OCI-LY1 (cell line): ENCODE measurements at regions not wholly inside any gene's neighbourhood (a gene's known extent, or its start where the extent isn't known, plus 50 kb on each side); places are given as distances from the start of the nearest gene placed in this dataset.

Experiments
- H2AFZ ChIP-seq: fragments of 200-600 bp; sonication (generic), shearing (Covaris generic); 2 replicates; pipeline ENCODE4 v1.6.0; 2014; ENCODE audit warnings: antibody characterized with exemption, mild to moderate bottlenecking, low read length
- H3F3A ChIP-seq: fragments of 200-600 bp; sonication (generic), shearing (Covaris generic); 2 replicates; pipeline ENCODE4 v1.6.0; 2014; ENCODE audit warnings: mild to moderate bottlenecking, antibody characterized with exemption, low read length, moderate library complexity; ENCODE audit not compliant: insufficient read depth
- H3K27ac ChIP-seq: fragments of 200-600 bp; sonication (generic); 2 replicates; pipeline ENCODE4 v1.5.1; 2014; ENCODE audit warnings: low read length, mixed run types, mild to moderate bottlenecking, low read depth; ENCODE audit not compliant: poor library complexity, severe bottlenecking
- H3K27me3 ChIP-seq: fragments of 200-600 bp; sonication (generic); 2 replicates; pipeline ENCODE4 v1.6.0; 2014; ENCODE audit warnings: antibody characterized with exemption, mild to moderate bottlenecking, low read length, moderate library complexity; ENCODE audit not compliant: insufficient read depth
- H3K36me3 ChIP-seq: fragments of 200-600 bp; sonication (generic); 2 replicates; pipeline ENCODE4 v1.6.1; 2014; ENCODE audit warnings: mild to moderate bottlenecking, antibody characterized with exemption, low read length, moderate library complexity, mixed read lengths; ENCODE audit not compliant: insufficient read depth
- H3K4me1 ChIP-seq: fragments of 200-600 bp; sonication (generic); 2 replicates; pipeline ENCODE4 v1.5.1; 2014; ENCODE audit warnings: mild to moderate bottlenecking, low read length, moderate library complexity; ENCODE audit not compliant: insufficient read depth, severe bottlenecking
- H3K4me2 ChIP-seq: fragments of 200-600 bp; sonication (generic), shearing (Covaris generic); 2 replicates; pipeline ENCODE4 v1.6.1; 2014; ENCODE audit warnings: low read length
- H3K4me3 ChIP-seq: fragments of 200-600 bp; sonication (generic); 2 replicates; pipeline ENCODE4 v1.5.1; 2014; ENCODE audit warnings: low read length, low read depth, mild to moderate bottlenecking, mixed read lengths; ENCODE audit not compliant: poor library complexity, severe bottlenecking
- H3K79me2 ChIP-seq: fragments of 200-600 bp; shearing (Covaris generic); 2 replicates; pipeline ENCODE4 v1.6.1; 2016; ENCODE audit warnings: mixed run types, low read length, mixed read lengths; ENCODE audit not compliant: insufficient read depth
- H3K9ac ChIP-seq: fragments of 200-600 bp; sonication (generic), shearing (Covaris generic); 2 replicates; pipeline ENCODE4 v1.6.1; 2014; ENCODE audit warnings: mild to moderate bottlenecking, low read length, mixed read lengths
- H3K9me2 ChIP-seq: fragments of 200-600 bp; sonication (generic), shearing (Covaris generic); 2 replicates; pipeline ENCODE4 v1.6.1; 2014; ENCODE audit warnings: low read depth, mild to moderate bottlenecking, low read length, mixed read lengths
- H3K9me3 ChIP-seq: fragments of 200-600 bp; shearing (Covaris generic); 2 replicates; pipeline ENCODE4 v1.6.1; 2014; ENCODE audit warnings: low read length, mixed read lengths
- H4K20me1 ChIP-seq: fragments of 200-600 bp; sonication (generic), shearing (Covaris generic); 2 replicates; pipeline ENCODE4 v1.6.0; 2016; ENCODE audit warnings: mild to moderate bottlenecking, low read length; ENCODE audit not compliant: insufficient read depth
- EZH2 ChIP-seq: fragments of 200-600 bp; sonication (generic), shearing (Covaris generic); IDR thresholded peaks from 2 replicates; pipeline ENCODE4 v1.8.0; 2017; ENCODE audit warnings: borderline replicate concordance, mixed run types, mild to moderate bottlenecking, antibody characterized with exemption, low read length, moderate library complexity, mixed read lengths
- TF ChIP-seq, protein P1 (sequence below): fragments of 200-600 bp; sonication (generic), shearing (Covaris generic); IDR thresholded peaks from 2 replicates; pipeline ENCODE4 v1.5.1; 2017; ENCODE audit warnings: mild to moderate bottlenecking, antibody characterized with exemption, low read length, moderate library complexity, mixed read lengths

DNA sequence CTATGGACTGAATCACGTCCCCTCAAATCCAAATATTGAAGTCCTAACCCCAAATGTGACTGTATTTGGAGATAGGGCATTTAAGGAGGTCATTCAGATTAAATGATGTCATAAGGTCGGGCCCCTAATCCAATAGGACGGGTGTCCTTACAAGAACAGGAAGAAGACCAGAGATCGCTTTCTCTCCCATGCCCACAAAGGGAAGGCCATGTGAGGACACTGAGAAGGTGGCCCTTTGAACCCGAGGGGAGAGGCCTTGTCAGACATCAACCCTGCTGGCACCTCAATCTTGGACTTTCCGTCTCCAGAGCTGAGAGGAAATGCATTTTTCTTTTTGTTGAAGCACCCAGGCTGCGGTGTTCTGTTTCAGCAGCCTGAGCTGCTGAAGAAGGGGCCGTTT lies 72.3 kb upstream of the KLF6 start:
- Histone ChIP-seq H2AFZ (no peak overlapping the region), H3K4me3 (no peak overlapping the region), H3K9me3 (no peaks in the 10 kb centered on the region), H3K9me2 (no peaks in the 10 kb centered on the region), H3K4me2 (no peak overlapping the region), H3K9ac (no peak overlapping the region), H3F3A (no peaks in the 10 kb centered on the region), H3K27ac (no peak overlapping the region), H3K27me3 (no peaks in the 10 kb centered on the region; the same call in 1 of the 2 replicates), H3K4me1 (no peaks in the 10 kb centered on the region), H3K36me3 (no peaks in the 10 kb centered on the region), H3K79me2 (no peaks in the 10 kb centered on the region), H4K20me1 (no peaks in the 10 kb centered on the region)
- TF ChIP-seq EZH2, result no peak
- TF ChIP-seq, protein P1, sequence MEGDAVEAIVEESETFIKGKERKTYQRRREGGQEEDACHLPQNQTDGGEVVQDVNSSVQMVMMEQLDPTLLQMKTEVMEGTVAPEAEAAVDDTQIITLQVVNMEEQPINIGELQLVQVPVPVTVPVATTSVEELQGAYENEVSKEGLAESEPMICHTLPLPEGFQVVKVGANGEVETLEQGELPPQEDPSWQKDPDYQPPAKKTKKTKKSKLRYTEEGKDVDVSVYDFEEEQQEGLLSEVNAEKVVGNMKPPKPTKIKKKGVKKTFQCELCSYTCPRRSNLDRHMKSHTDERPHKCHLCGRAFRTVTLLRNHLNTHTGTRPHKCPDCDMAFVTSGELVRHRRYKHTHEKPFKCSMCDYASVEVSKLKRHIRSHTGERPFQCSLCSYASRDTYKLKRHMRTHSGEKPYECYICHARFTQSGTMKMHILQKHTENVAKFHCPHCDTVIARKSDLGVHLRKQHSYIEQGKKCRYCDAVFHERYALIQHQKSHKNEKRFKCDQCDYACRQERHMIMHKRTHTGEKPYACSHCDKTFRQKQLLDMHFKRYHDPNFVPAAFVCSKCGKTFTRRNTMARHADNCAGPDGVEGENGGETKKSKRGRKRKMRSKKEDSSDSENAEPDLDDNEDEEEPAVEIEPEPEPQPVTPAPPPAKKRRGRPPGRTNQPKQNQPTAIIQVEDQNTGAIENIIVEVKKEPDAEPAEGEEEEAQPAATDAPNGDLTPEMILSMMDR, result no peak

DNA sequence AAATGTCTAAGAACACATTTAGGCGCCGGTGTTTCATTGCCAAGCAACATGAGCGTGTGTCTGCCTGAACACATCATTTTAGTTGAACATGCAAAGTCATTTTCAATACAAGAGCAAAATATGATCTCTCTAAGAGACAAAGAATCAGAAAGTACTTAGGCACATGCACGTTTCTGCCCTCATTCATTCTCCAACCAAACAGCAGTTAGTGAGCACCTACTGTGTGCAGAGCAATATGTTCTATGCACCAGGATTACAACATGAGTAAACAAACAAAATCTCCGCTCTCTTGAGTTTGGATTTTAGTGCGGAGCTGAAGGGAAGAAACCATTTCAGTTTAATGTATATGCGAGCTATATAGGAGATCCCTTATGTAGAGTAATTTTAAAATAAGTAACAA lies 71.6 kb upstream of the KLF6 start:
- Histone ChIP-seq H3K9ac (no peak overlapping the region), H3K27me3 (no peaks in the 10 kb centered on the region; the same call in 1 of the 2 replicates), H3K36me3 (no peaks in the 10 kb centered on the region), H2AFZ (no peak overlapping the region), H3K4me1 (peaks cover 4% of the 10 kb centered on the region), H3F3A (no peaks in the 10 kb centered on the region), H3K27ac (no peak overlapping the region), H3K9me2 (no peaks in the 10 kb centered on the region), H3K79me2 (no peaks in the 10 kb centered on the region), H3K4me2 (no peak overlapping the region), H3K4me3 (no peak overlapping the region), H3K9me3 (no peaks in the 10 kb centered on the region), H4K20me1 (no peaks in the 10 kb centered on the region)
- TF ChIP-seq EZH2, result no peak
- TF ChIP-seq, protein P1, result no peak

DNA sequence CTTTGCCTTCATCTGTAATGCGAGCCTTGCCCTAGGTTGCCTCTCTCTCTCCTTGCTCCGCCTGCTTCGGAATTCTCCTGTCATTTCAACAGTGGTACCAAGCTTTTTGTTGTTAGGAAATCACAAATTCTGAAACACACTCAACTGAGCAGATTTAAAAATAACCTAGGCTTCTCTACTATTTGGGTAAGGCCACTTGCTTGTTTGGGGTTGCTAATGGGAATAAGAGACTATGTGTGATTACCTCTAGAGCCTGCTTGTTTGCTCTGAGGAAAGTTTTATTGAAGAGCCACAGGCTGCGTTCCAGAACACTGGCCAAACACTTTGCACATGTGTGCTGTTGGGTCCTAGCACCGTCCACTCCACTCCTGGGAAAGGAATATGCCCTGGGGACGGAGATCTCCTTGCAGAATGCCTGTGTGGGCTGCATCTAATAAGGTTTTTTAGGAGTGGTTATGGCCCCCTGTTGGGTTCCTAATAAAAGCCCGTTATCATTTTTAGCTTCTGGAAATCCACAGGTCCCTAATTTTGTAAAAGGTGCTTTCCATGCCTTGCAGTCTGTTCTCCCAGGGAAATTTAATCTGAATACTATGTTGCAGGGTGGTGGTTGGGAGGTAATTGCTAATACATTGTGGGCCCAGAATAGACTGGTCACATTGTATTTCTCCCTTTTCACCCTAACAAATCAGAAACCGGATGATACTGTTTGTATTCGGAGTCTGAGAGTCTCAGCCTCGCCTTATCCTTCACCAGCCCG lies 68.7 kb upstream of the KLF6 start:
- Histone ChIP-seq H3K79me2 (no peaks in the 10 kb centered on the region), H2AFZ (no peak overlapping the region), H3K4me1 (peaks cover 12% of the 10 kb centered on the region), H3K4me3 (no peak overlapping the region), H3K27ac (no peak overlapping the region), H4K20me1 (no peaks in the 10 kb centered on the region), H3K27me3 (no peaks in the 10 kb centered on the region; the same call in 1 of the 2 replicates), H3K36me3 (no peaks in the 10 kb centered on the region), H3F3A (no peaks in the 10 kb centered on the region), H3K9me2 (no peaks in the 10 kb centered on the region), H3K4me2 (no peak overlapping the region), H3K9me3 (no peaks in the 10 kb centered on the region), H3K9ac (no peak overlapping the region)
- TF ChIP-seq, protein P1, result no peak
- TF ChIP-seq EZH2, result no peak
